HepG2 (cell line): ENCODE measurements at regions not wholly inside any gene's neighbourhood (a gene's known extent, or its start where the extent isn't known, plus 50 kb on each side); places are given as distances from the start of the nearest gene placed in this dataset.

Source experiments
- ATAC-seq: fragments of 200-7000 bp; cut with Tn5 transposase; 3 replicates; pipeline ENCODE4 v1.9.1; 2020; ENCODE audit warnings: mild to moderate bottlenecking, moderate library complexity
- BruUV-seq: library from RNA; stranded (reverse); fragments of 400-500 nt; replicated peaks from 2 replicates; lab custom pipeline; 2021; lab: Mats Ljungman, UMichigan
- CTCF ChIA-PET: fragments of 300-600 bp; formaldehyde crosslinking; extraction: SDS; loops from one replicate; lab custom pipeline; 2021; ENCODE audit warnings: low total read pairs, inconsistent platforms, low intra/inter-chr PET ratio; lab: Yijun Ruan, JAX
- POLR2A ChIA-PET: fragments of 350-600 bp; sonication (Branson Sonifier 250); formaldehyde crosslinking; loops from one replicate; lab custom pipeline; 2020; ENCODE audit warnings: antibody characterized with exemption, inconsistent platforms; lab: Yijun Ruan, JAX
- DNase-seq: peaks from one replicate; pipeline ENCODE4 v3.0.0-alpha.2; 2015; ENCODE audit warnings: low spot score
- FAIRE-seq: peaks from 3 replicates; lab custom pipeline; 2011; peaks lifted over from hg19 to GRCh38; lab: Jason Lieb, UNC
- H2AFZ ChIP-seq: one replicate; pipeline ENCODE4 v1.6.1; 2011; ENCODE audit warnings: low read length, inconsistent platforms
- H3K27ac ChIP-seq: fragments of 300-600 bp; 3 replicates; pipeline ENCODE4 v1.8.0; 2011; ENCODE audit warnings: mixed run types, mild to moderate bottlenecking, mixed read lengths, low read length, inconsistent platforms; ENCODE audit not compliant: insufficient read depth; ENCODE audit errors: extremely low read length
- H3K27me3 ChIP-seq, 2 experiments: fragments of 200-600 bp in 1 of 2; 2 replicates in 1 of 2; 3 replicates in 1 of 2; pipeline versions ENCODE4 v1.6.0 to v1.8.0; 2011; ENCODE audit warnings: low read length in 2 of 2, mild to moderate bottlenecking in 2 of 2, moderate library complexity in 2 of 2, inconsistent platforms in 1 of 2; ENCODE audit not compliant: insufficient read depth in 2 of 2, control insufficient read depth in 1 of 2
- H3K36me3 ChIP-seq, 2 experiments: fragments of 200-600 bp in 1 of 2; replicated peaks in 1 of 2; 2 replicates in 1 of 2; 3 replicates in 1 of 2; pipeline versions ENCODE4 v1.5.1 to v1.8.0; 2011; ENCODE audit warnings: low read length in 2 of 2, inconsistent platforms in 1 of 2; ENCODE audit not compliant: insufficient read depth in 2 of 2, control insufficient read depth in 1 of 2
- H3K4me1 ChIP-seq: 2 replicates; pipeline ENCODE4 v1.5.1; 2012; ENCODE audit warnings: low read length, inconsistent platforms; ENCODE audit not compliant: insufficient read depth
- H3K4me2 ChIP-seq: 2 replicates; pipeline ENCODE4 v1.6.0; 2011; ENCODE audit warnings: low read depth, low read length, inconsistent platforms
- H3K4me3 ChIP-seq, 3 experiments: fragments of 200-600 bp in 1 of 3; sonication (generic), shearing (Covaris generic) in 1 of 3; replicated peaks in 1 of 3; 2 replicates each; pipeline ENCODE4 v1.5.1; 2011 to 2016; ENCODE audit warnings: low read length in 3 of 3, inconsistent platforms in 2 of 3, low read depth in 2 of 3, mild to moderate bottlenecking in 2 of 3, control low read depth in 1 of 3, mixed read lengths in 1 of 3; ENCODE audit not compliant: insufficient read depth in 1 of 3
- H3K79me2 ChIP-seq: one replicate; pipeline ENCODE4 v1.6.1; 2011; ENCODE audit warnings: low read length, inconsistent platforms; ENCODE audit not compliant: insufficient read depth
- H3K9ac ChIP-seq: 2 replicates; pipeline ENCODE4 v1.6.0; 2011; ENCODE audit warnings: mild to moderate bottlenecking, low read depth, low read length, inconsistent platforms; ENCODE audit not compliant: insufficient read depth
- H3K9me3 ChIP-seq: 2 replicates; pipeline ENCODE4 v1.5.1; 2012; ENCODE audit warnings: mild to moderate bottlenecking, low read length
- H4K20me1 ChIP-seq: 2 replicates; pipeline ENCODE4 v1.6.0; 2011; ENCODE audit warnings: inconsistent platforms, mild to moderate bottlenecking, low read length, moderate library complexity; ENCODE audit not compliant: insufficient read depth
- CC2D1A ChIP-seq: sonication (generic); formaldehyde crosslinking; IDR thresholded peaks from 2 replicates; pipeline ENCODE4 v1.8.1; 2023; ENCODE audit warnings: mild to moderate bottlenecking, missing genetic modification reagents
- CENPBD1 ChIP-seq: sonication (generic); formaldehyde crosslinking; IDR thresholded peaks from 2 replicates; pipeline ENCODE4 v1.8.0; 2022; ENCODE audit warnings: missing genetic modification reagents, low read depth, mild to moderate bottlenecking, borderline replicate concordance
- DRAP1 ChIP-seq: IDR thresholded peaks from 2 replicates; pipeline ENCODE4 v1.6.1; 2016; ENCODE audit warnings: missing genetic modification reagents, missing compliant biosample characterization
- GFI1 ChIP-seq: sonication (generic); formaldehyde crosslinking; IDR thresholded peaks from 2 replicates; pipeline ENCODE4 v1.5.0; 2020; ENCODE audit warnings: missing genetic modification reagents, mild to moderate bottlenecking, borderline replicate concordance
- HNRNPH1 ChIP-seq: fragments of 200-400 bp; formaldehyde crosslinking; optimal IDR thresholded peaks from 2 replicates; pipeline ENCODE3; 2017; ENCODE audit warnings: mild to moderate bottlenecking, low read depth, low read length
- KDM4B ChIP-seq: sonication (generic); formaldehyde crosslinking; IDR thresholded peaks from 2 replicates; pipeline ENCODE4 v1.4.0; 2020; ENCODE audit warnings: missing genetic modification reagents
- NFYB ChIP-seq: sonication (generic); formaldehyde crosslinking; IDR thresholded peaks from 2 replicates; pipeline ENCODE4 v1.4.0; 2020; ENCODE audit warnings: missing genetic modification reagents
- PHF5A ChIP-seq: IDR thresholded peaks from one replicate; pipeline ENCODE4 v1.6.1; 2018; ENCODE audit warnings: low read depth, missing genetic modification reagents; ENCODE audit not compliant: unreplicated experiment
- POLR2G ChIP-seq: fragments of 200-400 bp; formaldehyde crosslinking; IDR thresholded peaks from 2 replicates; pipeline ENCODE4 v1.6.1; 2018; ENCODE audit warnings: mild to moderate bottlenecking, low read depth, low read length, moderate library complexity
- SMAD9 ChIP-seq: sonication (generic); formaldehyde crosslinking; IDR thresholded peaks from 2 replicates; pipeline ENCODE4 v1.5.1; 2020; ENCODE audit warnings: mild to moderate bottlenecking, missing genetic modification reagents
- SOX13 ChIP-seq, 3 experiments: fragments of 450-650 bp in 1 of 3; sonication (generic) in 1 of 3; formaldehyde crosslinking in 1 of 3; IDR thresholded peaks in 2 of 3; conservative IDR thresholded peaks in 1 of 3; 2 replicates each; pipeline versions ENCODE4 v1.5.0 to v1.6.1; 2016 to 2020; ENCODE audit warnings: antibody characterized with exemption in 1 of 3, mild to moderate bottlenecking in 1 of 3, missing compliant biosample characterization in 1 of 3, missing genetic modification reagents in 1 of 3, moderate library complexity in 1 of 3
- TFE3 ChIP-seq: IDR thresholded peaks from 2 replicates; pipeline ENCODE4 v1.6.1; 2016
- ZBTB21 ChIP-seq: sonication (generic); formaldehyde crosslinking; IDR thresholded peaks from 2 replicates; pipeline ENCODE4 v1.4.0; 2020; ENCODE audit warnings: missing genetic modification reagents
- ZFP82 ChIP-seq: sonication (generic); formaldehyde crosslinking; IDR thresholded peaks from 2 replicates; pipeline ENCODE4 v1.5.1; 2020; ENCODE audit warnings: mild to moderate bottlenecking, missing genetic modification reagents, borderline replicate concordance
- ZNF24 ChIP-seq: fragments of 450-650 bp; IDR thresholded peaks from 2 replicates; pipeline ENCODE4 v1.6.1; 2017; ENCODE audit warnings: antibody characterized with exemption, mild to moderate bottlenecking
- ZNF274 ChIP-seq: sonication (generic); formaldehyde crosslinking; IDR thresholded peaks from 2 replicates; pipeline ENCODE4 v1.5.1; 2020; ENCODE audit warnings: mild to moderate bottlenecking, missing genetic modification reagents
- ZNF503 ChIP-seq: sonication (generic); formaldehyde crosslinking; IDR thresholded peaks from 2 replicates; pipeline ENCODE4 v1.4.0; 2020; ENCODE audit warnings: missing genetic modification reagents
- ZNF619 ChIP-seq: sonication (generic); formaldehyde crosslinking; IDR thresholded peaks from 2 replicates; pipeline ENCODE4 v1.4.0; 2020; ENCODE audit warnings: mild to moderate bottlenecking, missing genetic modification reagents
- ZNF761 ChIP-seq: sonication (generic); formaldehyde crosslinking; conservative IDR thresholded peaks from 2 replicates; pipeline ENCODE4 v1.4.0; 2020; ENCODE audit warnings: mild to moderate bottlenecking, missing genetic modification reagents
- WGBS: methylation state at CpG from one replicate; pipeline ENCODE4 v1.1.6; 2017; ENCODE audit warnings: low lambda C conversion rate; 5-methylcytosine and 5-hydroxymethylcytosine counted together
- in situ Hi-C: cut with HindIII; loops from 2 replicates; pipeline ENCODE4 v1.10.0; 2017; ENCODE audit warnings: low pct_unique_long_range_greater_than_20kb; ENCODE audit not compliant: extremely low pct_ligation_motif_present
- intact Hi-C: fragments of 100-400 bp; cut with micrococcal nuclease; formaldehyde crosslinking; loops from one replicate; pipeline ENCODE4 v1.10.0; 2022; ENCODE audit not compliant: unreplicated experiment

- ATAC-seq = no peak
- no peaks in the 10 kb centered on the region for H3K79me2 ChIP-seq
- CTCF ChIA-PET = no interaction called here
- no peak for TF ChIP-seq ZNF24
- no peak for TF ChIP-seq ZBTB21 (CRISPR knock-in tag)
- TF ChIP-seq NFYB (CRISPR knock-in tag) = no peak
- no peak for TF ChIP-seq POLR2G
- TF ChIP-seq PHF5A (CRISPR knock-in tag) = no peak
- no peak for TF ChIP-seq ZNF619
- no peak for TF ChIP-seq SMAD9 (CRISPR knock-in tag)
- no peak for TF ChIP-seq CENPBD1 (CRISPR knock-in tag)
- no peak for TF ChIP-seq GFI1
- no peak for TF ChIP-seq TFE3 (CRISPR knock-in tag)
- TF ChIP-seq SOX13 (IDR thresholded peaks at IDR 0.05) = no peak
- TF ChIP-seq SOX13 (CRISPR knock-in tag; conservative IDR thresholded peaks at IDR 0.05 in 1 of 2, IDR thresholded peaks at IDR 0.05 in 1 of 2) = no peak
- TF ChIP-seq HNRNPH1 = no peak
- no peak for TF ChIP-seq ZNF274 (CRISPR knock-in tag)
- no peak for TF ChIP-seq DRAP1 (CRISPR knock-in tag)
- no peak for TF ChIP-seq ZNF503 (CRISPR knock-in tag)
- no peak for TF ChIP-seq ZNF761
- TF ChIP-seq KDM4B (CRISPR knock-in tag) = no peak
- TF ChIP-seq ZFP82 (CRISPR knock-in tag) = no peak
- no peak for TF ChIP-seq CC2D1A (CRISPR knock-in tag)
Observed at GRCh38 chr3:69509288-69509687, 123.4 kb upstream of the FRMD4B start.

More at GRCh38 chr3:69509288-69509687, 123.4 kb upstream of the FRMD4B start:
- no peak overlapping the region for H2AFZ ChIP-seq
- H3K27ac ChIP-seq = no peak overlapping the region
- H3K9me3 ChIP-seq = no peaks in the 10 kb centered on the region
- no TSS peak for BruUV-seq
- POLR2A ChIA-PET = no interaction called here
- no peaks in the 10 kb centered on the region for H4K20me1 ChIP-seq
- in situ Hi-C loops (no loop called here), intact Hi-C loops (no loop called here)
- WGBS = 24% methylated on average over 3 of the region's 3 CpGs
- no peak overlapping the region for H3K9ac ChIP-seq
- no peak for FAIRE-seq
- H3K4me3 ChIP-seq = no peak overlapping the region
- DNase-seq = no peak
- H3K36me3 ChIP-seq = no peaks in the 10 kb centered on the region
- H3K4me2 ChIP-seq = no peak overlapping the region
- no peaks in the 10 kb centered on the region for H3K4me1 ChIP-seq
- H3K27me3 ChIP-seq = no peaks in the 10 kb centered on the region
